GM19193 (cell line): ENCODE measurements at regions not wholly inside any gene's neighbourhood (a gene's known extent, or its start where the extent isn't known, plus 50 kb on each side); places are given as distances from the start of the nearest gene placed in this dataset.

Experiments
- POLR2A ChIP-seq: IDR thresholded peaks from 4 replicates; pipeline ENCODE4 v1.6.1; 2011; ENCODE audit not compliant: insufficient read depth, insufficient read length; ENCODE audit errors: extremely low read depth

DNA sequence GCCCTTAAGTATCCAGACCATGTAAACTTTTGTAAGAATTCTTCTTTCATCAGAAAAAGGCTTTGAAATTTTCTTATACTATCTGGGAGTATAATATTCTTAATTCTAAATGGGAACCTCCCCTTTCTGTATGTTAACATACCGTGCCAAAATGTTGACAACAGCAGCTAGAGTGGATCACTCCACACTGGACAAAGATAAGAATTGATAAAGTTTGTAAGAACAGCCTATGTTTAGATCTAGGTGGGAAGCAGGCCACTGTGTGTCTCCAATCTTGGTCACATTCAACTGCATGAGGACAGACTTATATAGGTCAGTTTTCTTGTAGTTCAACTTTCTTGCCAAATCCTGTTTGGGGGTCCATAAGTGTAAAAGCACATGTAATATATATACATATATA lies 235.7 kb downstream of the RPIA start:
- TF ChIP-seq POLR2A: no peak

DNA sequence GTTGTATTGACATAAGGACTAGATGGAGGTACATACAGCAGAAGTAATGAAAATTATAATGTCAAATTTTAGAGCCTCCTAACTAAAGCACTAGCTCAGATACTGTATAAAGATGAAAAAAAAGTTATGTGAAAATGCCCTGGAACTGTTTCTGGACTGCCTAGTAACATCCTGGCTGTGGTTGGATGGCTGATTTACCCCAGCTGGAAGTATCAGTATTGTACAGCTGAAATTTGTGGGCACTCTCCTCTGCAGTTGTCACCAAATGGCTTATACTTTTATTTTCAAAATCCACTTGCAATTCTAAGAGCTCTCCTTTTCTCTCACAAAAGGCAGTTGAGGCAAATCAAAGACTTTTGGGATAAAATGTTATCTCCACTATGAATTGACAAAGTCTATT lies 239.2 kb downstream of the RPIA start:
- TF ChIP-seq POLR2A: no peak

DNA sequence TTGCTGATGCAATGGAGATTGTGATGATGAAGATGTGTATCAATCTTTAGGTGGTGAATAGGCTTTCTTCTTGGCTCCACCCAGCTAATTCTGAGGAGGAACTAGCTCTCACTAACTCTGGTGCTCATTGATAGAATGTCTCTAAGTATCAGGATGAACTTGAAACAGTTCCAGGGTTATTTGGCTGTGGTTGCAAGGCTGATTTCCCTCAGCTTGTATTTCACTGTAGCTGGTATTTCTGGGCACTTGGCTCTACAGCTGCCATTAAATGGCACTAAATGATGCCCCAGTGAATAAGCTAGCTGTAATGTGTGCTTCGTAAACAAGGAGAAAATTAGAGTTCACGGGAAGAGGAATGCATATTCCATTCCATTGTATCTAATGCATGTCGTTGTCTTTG lies 241.2 kb downstream of the RPIA start:
- TF ChIP-seq POLR2A: no peak

DNA sequence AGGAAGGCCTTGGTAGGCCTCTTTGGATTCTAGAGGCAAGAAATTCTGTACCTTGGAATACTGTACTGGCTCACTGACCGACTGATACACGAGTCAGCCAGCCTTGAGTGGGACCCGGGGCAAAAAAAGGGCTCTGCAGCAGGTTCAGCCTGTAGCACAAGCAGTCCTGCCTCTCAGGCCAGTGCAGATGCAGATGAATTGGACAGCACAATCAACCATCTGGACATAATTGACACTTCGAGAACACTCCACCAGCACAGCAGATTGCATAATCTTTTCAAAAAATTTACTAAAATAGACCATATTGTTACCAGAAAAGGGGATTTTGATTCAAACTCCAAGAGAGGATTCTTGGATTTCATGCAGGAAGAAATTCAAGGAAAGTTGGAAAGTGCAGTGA lies 241.6 kb downstream of the RPIA start:
- TF ChIP-seq POLR2A: no peak

DNA sequence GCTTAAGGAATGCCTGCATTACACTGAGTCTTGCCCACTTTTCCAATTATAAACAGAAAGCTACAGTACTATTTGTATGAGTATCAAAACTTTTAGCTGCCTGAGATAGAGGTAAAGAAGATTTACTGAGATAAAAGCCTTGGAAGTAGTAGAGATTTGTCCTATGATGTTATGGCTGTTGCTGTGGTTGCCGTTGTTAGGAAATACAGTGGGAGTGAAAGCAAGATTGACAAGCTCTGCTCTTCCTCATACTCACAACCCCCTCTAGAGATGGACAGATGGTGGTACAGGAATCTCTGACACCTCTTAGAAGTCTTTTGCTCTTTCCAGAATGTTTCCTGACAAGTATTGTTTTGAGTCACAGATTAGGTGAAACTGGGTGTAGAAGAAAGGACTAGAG lies 242.5 kb downstream of the RPIA start:
- TF ChIP-seq POLR2A: no peak

DNA sequence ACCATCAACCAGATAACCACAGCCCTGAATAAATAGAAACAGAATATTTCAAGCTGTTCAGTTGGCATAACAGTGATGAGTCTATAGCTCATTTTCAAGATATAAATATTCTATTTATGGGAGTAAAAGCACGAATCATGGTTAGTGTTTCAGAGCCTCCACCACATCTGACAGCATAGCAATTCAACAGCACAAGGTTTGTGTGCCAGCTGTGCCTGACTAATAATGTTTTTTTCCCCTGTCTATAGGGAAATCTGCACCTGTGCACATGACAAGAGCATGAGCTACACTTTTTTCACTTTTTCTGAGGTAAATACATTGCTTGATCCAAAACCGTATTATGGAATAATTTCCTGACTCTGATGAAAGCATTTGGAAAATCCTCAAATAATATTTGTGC lies 251.3 kb downstream of the RPIA start:
- TF ChIP-seq POLR2A: no peak

DNA sequence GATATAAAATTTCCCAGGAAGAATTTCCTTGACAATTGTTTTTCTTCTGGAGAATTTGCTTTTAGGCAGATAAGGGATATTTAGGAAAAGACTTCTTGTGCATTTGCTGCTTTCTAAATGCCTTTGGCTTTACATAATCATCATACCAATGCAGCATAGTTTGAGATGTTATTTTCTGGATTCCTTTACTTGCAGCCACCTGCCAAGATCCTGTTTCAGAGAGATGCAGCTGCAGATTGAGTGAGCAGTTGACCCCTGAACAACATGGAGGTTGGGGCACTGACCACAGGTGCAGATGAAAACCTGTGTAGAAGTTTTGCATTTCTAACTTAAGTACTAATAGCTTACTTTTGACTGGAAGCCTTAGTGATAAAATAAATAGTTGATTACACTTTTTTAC lies 257.9 kb downstream of the RPIA start:
- no peak for TF ChIP-seq POLR2A

DNA sequence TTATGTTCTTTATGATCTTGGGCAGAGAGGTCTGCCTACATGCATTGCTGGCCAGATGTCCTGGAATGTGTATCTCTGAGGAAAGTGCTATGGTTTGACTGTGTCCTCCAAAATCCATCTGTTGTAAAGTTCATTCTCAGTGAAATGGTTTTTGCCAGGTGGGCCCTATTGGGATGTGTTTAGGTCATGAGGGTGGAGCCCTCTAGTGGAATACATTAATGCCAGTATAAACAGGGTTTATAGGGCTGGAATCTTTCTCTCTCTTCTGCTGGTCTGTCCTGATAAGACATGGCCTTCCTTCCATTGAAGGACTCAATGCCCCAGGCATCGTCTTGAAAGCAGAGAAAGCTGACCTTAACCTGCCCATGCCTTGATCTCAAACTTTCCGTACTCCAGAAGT lies 258.5 kb downstream of the RPIA start:
- TF ChIP-seq POLR2A: no peak

DNA sequence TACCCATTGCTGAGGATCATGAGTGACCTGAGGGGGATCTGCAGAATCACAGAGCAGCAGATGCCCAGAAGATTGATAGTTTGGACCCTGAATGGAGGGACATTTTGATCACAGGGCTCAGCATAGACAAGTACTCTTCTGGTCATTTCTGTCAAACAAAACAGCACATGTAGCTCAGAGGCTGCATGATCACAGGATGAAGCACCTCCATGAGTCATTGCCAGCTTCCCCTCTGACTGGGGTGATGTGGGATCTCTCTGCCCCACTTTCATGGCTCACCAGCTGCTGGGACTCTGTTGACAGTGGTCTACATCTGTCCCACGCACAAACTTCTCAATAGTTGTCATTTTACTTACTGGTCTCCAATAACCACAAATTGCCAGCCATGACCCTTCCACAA lies 264.1 kb downstream of the RPIA start:
- no peak for TF ChIP-seq POLR2A

DNA sequence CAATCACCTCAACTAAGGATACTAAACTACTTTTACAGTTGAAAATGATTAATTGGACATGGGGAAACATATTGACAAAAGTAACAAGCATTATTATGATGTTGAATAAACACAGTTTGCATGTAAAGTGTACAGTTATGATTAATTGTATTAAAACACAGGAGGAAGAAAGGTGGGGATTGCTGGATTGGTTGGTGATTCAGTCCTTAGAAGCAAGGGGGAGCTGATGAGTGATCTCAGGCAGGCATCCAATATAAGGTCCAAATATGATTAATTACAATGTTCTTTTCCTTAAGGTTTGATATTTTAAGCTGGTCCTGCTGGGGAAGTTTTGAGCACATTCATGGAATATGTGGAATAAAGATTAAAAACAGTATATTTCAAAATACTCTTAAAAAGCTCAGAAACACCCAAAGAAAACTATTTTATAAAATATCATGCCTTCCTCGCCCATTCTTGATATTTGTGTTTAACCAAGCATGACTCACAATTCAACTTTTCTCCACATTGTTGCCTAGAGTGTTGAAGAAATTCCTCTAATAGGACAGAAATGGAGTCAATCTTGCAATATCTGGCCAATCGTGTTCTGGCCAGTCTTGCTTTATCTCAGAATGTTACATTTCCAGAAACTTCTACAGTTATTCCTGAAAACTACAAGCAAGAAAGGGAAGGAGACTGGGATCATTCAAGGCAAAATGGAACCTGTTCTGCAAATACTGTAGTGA lies 268.2 kb downstream of the RPIA start:
- TF ChIP-seq POLR2A: no peak

DNA sequence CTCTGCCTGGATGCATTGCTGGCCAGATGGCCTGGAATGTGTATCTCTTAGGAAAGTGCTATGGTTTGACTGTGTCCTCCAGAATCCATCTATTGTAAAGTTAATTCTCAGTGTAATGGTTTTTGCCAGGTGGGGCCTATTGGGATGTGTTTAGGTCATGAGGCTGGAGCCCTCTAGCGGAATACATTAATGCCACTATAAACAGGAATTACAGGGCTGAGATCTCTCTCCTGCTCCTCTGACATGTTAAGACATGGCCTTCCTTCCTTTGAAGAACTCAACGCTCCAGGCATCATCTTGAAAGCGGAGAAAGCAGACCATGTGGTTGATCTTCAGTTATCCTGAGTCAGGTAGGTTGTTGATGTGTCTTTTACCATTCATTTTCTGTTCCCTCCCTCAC lies 276.4 kb downstream of the RPIA start:
- no peak for TF ChIP-seq POLR2A

DNA sequence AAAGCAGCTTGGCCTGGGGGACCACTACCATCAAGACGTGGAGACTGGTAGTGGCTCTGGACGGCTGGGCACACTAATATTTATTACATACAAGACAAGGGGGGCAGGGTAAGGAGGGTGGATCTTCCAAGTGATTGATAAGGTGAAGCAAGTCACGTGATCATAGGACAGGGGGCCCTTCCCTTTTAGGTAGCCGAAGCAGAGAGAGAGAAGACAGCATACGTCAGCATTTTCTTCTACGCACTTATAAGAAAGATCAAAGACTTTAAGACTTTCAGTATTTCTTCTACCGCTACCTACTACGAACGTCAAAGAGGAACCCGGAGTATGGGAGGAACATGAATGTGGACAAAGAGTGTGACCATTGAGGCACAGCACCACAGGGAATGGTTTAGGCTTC lies 307.9 kb downstream of the RPIA start:
- TF ChIP-seq POLR2A: no peak

DNA sequence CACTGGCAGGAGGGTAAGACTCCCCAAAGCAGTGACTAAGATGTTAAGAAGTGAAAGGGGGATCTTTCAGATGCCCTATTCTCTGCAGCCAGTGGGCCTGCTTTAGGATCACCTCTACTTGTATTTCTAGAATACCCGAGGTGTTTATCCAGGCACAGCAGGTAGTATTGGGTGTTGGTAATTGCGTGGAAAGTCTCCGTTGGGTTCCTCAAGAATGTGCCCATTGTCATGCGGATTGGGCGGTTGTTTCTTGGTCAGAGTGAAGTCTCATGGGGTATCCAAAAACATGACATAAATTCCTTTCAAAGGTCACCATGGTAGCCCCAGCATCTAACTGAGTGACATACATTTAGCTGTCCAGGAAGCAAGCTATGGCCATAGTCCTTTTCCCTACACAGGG lies 308.8 kb downstream of the RPIA start:
- TF ChIP-seq POLR2A: no peak
